GM19025 (cell line): ENCODE measurements at regions not wholly inside any gene's neighbourhood (a gene's known extent, or its start where the extent isn't known, plus 50 kb on each side); places are given as distances from the start of the nearest gene placed in this dataset.

Experiments
- ATAC-seq: cut with Tn5 transposase; IDR thresholded peaks from one replicate; pipeline ENCODE4 v1.9.1; 2021; ENCODE audit warnings: mild to moderate bottlenecking, low read depth, moderate library complexity; ENCODE audit not compliant: unreplicated experiment

DNA sequence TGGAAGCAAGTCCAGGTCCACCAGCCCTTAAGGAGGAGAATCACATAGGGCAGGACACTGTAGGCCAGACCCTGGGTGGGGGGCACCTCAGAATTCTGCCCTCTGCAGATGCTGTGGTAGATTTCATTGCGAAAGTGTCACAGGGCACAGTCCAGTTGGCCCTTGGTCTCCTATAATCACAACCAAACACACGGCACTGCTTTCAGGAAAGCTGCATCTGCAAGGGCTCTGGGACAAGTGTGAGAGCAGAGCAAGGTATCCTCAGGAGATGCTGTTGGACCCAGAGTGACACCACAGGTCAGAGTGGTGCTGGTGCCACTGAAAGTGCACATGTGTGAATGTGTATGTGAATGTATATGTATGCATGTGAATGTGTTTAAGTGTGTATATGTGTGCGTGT is 88.6 kb upstream of the MBNL2 start:
- ATAC-seq: no peak

- ATAC-seq: no peak
These were observed 88.2 kb upstream of the MBNL2 start for GRCh38 chr13:97133955-97134354.

GRCh38 chr13:97134364-97135095 is 87.6 kb upstream of the MBNL2 start:
- ATAC-seq: no peak

- ATAC-seq: no peak
These were observed 86.2 kb upstream of the MBNL2 start for GRCh38 chr13:97135883-97136282.

DNA sequence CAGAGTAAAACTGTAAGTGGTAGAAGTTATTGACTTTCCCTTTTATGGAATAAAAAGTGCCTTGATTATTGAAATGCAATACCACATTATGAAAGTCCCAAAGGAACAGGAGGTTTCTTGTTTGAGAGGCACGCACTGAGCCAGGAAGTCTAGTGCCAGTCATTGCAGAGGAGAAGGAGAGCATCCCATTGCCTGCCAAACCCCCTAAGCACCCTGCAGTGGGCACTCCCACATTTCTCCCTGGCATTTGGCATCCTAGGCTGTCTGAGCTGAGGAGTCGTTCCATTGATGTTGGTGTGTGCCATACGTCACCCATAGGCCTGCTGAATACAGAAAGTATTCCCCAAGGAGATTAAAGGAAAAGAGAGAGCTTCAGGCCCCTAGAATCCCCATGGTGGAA is 85.7 kb upstream of the MBNL2 start:
- no peak for ATAC-seq

DNA sequence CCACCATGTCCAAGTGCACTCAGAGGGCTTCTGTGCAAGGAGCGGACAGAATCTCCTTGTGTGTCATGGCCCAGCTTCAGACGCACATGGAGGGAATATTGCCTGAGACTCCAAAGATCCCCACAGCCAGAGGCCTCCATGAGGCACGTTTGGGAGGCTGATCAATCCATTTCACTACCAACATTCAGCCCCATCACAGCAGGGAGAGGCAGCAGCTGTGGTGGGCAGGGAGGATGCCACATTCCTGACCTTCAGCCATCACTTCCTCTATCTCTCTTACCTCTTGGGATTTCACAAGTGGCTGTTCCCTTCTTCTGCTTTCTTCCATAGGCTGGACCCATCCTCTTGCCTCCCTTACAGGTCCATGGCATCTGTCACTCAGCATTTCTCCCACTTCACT is 82.4 kb upstream of the MBNL2 start:
- ATAC-seq: no peak

GRCh38 chr13:97140131-97140530 is 82.0 kb upstream of the MBNL2 start:
- no peak for ATAC-seq

- ATAC-seq: no peak
These were observed 81.5 kb upstream of the MBNL2 start for GRCh38 chr13:97140611-97141010.

DNA sequence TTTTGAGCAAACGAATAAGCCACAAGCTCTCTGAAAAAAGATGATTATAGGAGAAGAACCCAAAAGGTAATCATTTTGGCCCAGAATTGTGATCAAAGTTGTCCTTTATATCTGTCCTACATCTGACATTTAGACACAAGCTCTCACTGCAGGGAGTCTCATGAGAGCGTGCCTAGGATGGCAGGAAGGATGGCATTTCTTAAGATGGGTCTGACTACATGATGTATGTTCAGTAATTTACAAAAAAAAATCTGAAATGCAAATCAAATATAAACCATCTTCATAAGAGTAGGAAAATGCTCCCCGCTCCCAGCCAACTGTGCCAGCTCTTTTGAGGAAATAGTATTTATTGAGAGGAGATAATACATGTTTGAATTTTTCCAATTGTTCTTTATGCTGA is 81.0 kb upstream of the MBNL2 start:
- ATAC-seq: no peak

GRCh38 chr13:97141564-97142005 is 80.5 kb upstream of the MBNL2 start:
- peak; percentile 97 for ATAC-seq

- no peak for ATAC-seq
These were observed 79.7 kb upstream of the MBNL2 start for GRCh38 chr13:97142452-97142851.

GRCh38 chr13:97145057-97145456 is 77.1 kb upstream of the MBNL2 start:
- ATAC-seq: no peak

DNA sequence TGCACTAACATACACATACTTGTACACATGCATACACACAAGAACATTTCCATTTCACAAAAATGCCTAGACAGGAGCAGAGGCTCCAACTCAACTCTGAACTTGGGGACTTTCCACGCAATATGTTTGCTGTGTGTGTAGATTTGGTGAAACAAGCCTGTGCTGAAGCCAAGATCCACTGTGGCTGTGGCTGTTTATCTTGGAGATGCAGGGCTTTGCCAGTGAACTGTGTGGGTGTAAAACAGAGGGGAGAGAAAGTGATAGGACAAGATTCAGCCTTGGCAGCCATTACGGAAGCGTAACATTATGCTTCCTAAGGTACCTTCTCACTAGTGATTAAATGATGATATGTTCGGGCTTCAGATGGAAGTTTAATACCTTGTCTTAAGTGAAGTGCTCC is 73.2 kb upstream of the MBNL2 start:
- ATAC-seq: no peak

DNA sequence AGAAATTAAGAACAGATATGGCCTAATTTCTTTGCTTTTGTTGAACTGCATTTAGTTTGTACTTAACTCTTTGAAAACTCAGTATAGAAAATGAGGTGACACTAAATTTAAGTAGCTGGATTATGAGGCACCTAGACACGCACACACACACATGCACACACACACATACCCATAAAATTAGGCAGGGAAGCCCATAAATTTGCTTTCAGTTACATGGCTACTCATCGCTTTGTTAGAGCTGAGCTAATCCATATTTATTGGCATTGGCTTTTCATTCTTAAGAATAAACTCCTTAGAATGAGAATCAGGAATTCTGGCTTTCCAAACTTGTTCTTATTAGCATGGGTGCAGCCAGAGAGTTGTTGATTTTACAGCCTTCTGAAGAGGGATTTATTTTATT is 61.7 kb upstream of the MBNL2 start:
- ATAC-seq: no peak

GRCh38 chr13:97161582-97162231 is 60.4 kb upstream of the MBNL2 start:
- ATAC-seq: no peak

DNA sequence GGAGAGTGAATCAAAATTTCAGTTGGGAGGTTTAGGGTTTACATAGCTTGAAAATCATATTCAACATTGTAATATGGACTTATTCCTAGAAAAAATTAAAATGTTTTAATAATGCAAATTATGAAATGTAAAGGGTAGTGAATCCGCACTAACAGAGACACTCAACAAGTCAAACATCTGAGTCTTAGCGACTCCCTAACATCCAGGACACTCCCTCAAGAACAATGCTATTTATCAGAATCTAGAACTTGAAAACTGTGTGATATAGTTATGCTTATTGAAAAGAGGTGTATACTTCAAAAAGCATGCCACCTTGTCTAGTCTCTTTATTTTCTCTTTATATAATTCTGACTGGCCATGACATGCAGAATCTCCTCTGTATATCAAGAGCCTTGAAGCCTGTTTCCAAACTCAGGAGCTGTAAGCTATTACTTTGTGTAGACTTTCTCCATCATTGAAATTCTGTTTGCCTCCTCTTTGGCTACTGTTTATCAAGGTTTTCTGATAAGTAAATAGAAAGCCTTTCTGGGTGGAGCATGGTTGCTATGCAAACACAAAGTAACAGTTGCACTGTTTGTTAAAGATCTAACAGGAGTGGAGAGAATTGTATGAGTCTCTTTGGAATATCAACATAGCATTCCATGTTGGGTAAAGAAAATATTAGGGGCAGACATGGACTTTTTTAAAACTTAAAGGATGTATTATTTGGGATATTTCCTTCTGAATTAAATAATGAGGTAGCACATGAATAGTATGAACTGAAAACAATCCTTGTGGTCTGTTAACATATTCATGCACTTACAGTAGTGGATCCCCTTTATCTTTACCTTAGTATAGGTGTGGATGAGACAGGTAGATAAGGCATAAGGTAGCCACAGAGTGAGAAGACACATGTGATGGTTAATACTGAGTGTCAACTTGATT is 56.4 kb upstream of the MBNL2 start:
- no peak for ATAC-seq

DNA sequence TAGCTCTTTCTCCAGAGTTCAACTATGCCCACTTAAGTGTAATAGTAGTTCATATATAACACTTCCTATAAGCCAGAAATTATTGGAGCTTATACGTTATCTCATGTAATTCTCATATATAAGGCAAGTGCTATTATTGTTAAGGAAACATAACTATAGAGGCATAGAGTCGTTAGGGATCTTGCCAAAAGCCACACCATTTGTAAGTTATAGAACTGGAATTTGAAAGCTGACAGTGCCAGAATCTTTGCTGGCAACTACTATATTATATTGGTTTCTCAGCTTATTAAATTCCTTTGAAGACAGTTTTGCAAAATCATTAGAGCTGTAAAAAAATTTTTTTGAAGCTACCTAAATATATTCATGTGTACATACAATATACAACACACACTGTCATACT is 51.0 kb upstream of the MBNL2 start:
- no peak for ATAC-seq
